ENCODE measurements at regions not wholly inside any gene's neighbourhood (a gene's known extent, or its start where the extent isn't known, plus 50 kb on each side); places are given as distances from the start of the nearest gene placed in this dataset.

DNA sequence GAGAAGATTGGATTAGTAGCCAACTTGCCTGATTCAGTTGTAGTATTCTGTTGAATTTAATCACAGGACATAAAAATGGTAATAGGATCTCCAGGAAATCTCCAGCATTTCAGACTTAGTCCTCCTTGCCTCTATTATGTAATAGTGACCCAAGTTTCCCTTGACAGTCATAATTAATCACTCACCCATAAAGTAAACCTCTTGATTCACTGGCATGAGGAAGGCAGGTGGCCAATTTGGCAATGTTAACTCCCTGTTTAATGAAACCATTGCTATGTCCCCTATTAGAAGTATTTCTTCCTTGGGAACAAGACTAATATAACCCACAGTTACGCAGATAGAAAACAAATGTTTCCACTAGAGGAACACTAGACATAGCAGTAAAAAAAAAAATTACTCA is 604.8 kb upstream of the CXADR start:
- no peak for TF ChIP-seq CTCF (IDR thresholded peaks at IDR 0.05; ENCODE audit: extremely low read depth, low read depth, low read length)
- Histone ChIP-seq H3K27me3 (ENCODE audit: insufficient read depth, low read length) (no peaks in the 10 kb centered on the region), H3K4me2 (ENCODE audit: insufficient read depth, low read length) (no peak overlapping the region), H3K27ac (ENCODE audit: low read depth, low read length) (no peak overlapping the region), H2AFZ (ENCODE audit: low read length) (no peak overlapping the region), H3K79me2 (ENCODE audit: insufficient read depth, low read length) (no peaks in the 10 kb centered on the region), H4K20me1 (ENCODE audit: insufficient read depth, low read length) (no peaks in the 10 kb centered on the region), H3K4me1 (ENCODE audit: insufficient read depth, low read length) (peaks cover 9% of the 10 kb centered on the region), H3K4me3 (ENCODE audit: insufficient read depth, low read length) (no peak overlapping the region), H3K36me3 (ENCODE audit: insufficient read depth, low read length) (no peaks in the 10 kb centered on the region), H3K9me3 (ENCODE audit: low read depth, low read length) (no peaks in the 10 kb centered on the region)
- DNase-seq (ENCODE audit: insufficient read length, low spot score, missing footprints) = no peak

DNA sequence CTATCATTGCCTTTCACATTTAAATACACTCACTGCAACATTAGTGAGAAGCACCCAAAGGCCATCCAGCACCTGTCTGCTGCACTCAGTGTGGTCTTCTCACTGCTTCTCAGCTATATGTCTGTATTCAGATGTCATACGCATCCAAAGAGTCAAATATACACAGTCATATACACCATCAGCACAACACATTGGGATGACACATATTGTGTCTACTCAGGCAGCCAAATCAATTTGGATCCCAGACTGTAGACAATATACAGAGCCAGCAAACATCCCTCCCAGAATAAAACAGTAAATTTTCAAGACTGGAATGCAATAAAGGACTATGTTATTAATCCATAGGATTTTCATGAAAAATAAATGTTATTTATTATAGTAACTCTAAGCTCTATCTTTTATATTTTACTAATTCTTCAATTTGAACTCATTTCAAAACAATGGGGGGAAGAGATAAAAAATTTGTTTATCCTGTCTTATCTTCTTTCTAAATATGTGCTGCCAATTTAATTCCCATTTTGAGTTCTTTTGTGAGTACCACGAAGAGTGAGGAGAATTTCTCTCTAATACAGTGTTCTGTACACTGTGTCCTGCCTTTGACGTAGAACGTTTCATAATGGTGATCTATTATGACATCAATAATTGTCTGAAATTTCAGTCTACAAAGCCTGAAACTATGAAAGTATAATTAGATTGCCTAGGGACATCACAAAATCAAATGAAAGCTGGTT is 602.2 kb upstream of the CXADR start:
- no peaks in the 10 kb centered on the region for H3K36me3 ChIP-seq (ENCODE audit: insufficient read depth, low read length)
- DNase-seq (ENCODE audit: insufficient read length, low spot score, missing footprints) = no peak
- no peak overlapping the region for H3K4me3 ChIP-seq (ENCODE audit: insufficient read depth, low read length)
- no peaks in the 10 kb centered on the region for H3K27me3 ChIP-seq (ENCODE audit: insufficient read depth, low read length)
- no peak overlapping the region for H3K27ac ChIP-seq (ENCODE audit: low read depth, low read length)
- H3K79me2 ChIP-seq (ENCODE audit: insufficient read depth, low read length) = no peaks in the 10 kb centered on the region
- no peak overlapping the region for H3K4me2 ChIP-seq (ENCODE audit: insufficient read depth, low read length)
- H3K4me1 ChIP-seq (ENCODE audit: insufficient read depth, low read length) = peaks cover 9% of the 10 kb centered on the region
- no peak for TF ChIP-seq CTCF (IDR thresholded peaks at IDR 0.05; ENCODE audit: extremely low read depth, low read depth, low read length)
- H2AFZ ChIP-seq (ENCODE audit: low read length) = no peak overlapping the region
- H4K20me1 ChIP-seq (ENCODE audit: insufficient read depth, low read length) = no peaks in the 10 kb centered on the region
- H3K9me3 ChIP-seq (ENCODE audit: low read depth, low read length) = no peaks in the 10 kb centered on the region

GRCh38 chr21:16911166-16911607 is 601.7 kb upstream of the CXADR start:
- Histone ChIP-seq H2AFZ (ENCODE audit: low read length) (no peak overlapping the region), H3K4me2 (ENCODE audit: insufficient read depth, low read length) (no peak overlapping the region), H3K9me3 (ENCODE audit: low read depth, low read length) (no peaks in the 10 kb centered on the region), H3K27me3 (ENCODE audit: insufficient read depth, low read length) (no peaks in the 10 kb centered on the region), H3K4me3 (ENCODE audit: insufficient read depth, low read length) (no peak overlapping the region), H3K36me3 (ENCODE audit: insufficient read depth, low read length) (no peaks in the 10 kb centered on the region), H4K20me1 (ENCODE audit: insufficient read depth, low read length) (no peaks in the 10 kb centered on the region), H3K79me2 (ENCODE audit: insufficient read depth, low read length) (no peaks in the 10 kb centered on the region), H3K27ac (ENCODE audit: low read depth, low read length) (no peak overlapping the region), H3K4me1 (ENCODE audit: insufficient read depth, low read length) (peaks cover 9% of the 10 kb centered on the region)
- no peak for DNase-seq (ENCODE audit: insufficient read length, low spot score, missing footprints)
- TF ChIP-seq CTCF (IDR thresholded peaks at IDR 0.05; ENCODE audit: extremely low read depth, low read depth, low read length) = no peak

DNA sequence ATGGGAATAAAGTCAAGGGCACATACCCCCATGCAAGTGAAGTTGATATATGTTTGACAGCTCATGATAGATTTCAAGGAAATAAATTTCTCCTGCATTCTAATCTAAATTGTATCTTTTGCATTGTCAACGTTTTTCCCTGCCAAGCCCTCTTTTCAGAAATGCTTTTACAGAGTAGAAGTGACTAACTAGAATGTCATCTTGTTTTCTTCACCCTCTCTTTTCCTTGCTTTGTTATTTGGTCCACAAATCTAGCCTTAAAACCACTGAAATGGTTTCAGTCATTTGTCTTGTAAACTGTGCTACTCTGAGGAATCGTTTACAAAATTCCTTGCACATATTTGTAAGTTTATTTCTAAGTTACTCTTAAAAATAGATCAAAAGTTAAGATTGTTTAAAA is 600.8 kb upstream of the CXADR start:
- H3K9me3 ChIP-seq (ENCODE audit: low read depth, low read length) = no peaks in the 10 kb centered on the region
- TF ChIP-seq CTCF (IDR thresholded peaks at IDR 0.05; ENCODE audit: extremely low read depth, low read depth, low read length) = no peak
- H2AFZ ChIP-seq (ENCODE audit: low read length) = no peak overlapping the region
- H3K4me1 ChIP-seq (ENCODE audit: insufficient read depth, low read length) = peaks cover 9% of the 10 kb centered on the region
- H3K79me2 ChIP-seq (ENCODE audit: insufficient read depth, low read length) = no peaks in the 10 kb centered on the region
- H3K4me3 ChIP-seq (ENCODE audit: insufficient read depth, low read length) = no peak overlapping the region
- no peaks in the 10 kb centered on the region for H4K20me1 ChIP-seq (ENCODE audit: insufficient read depth, low read length)
- H3K27me3 ChIP-seq (ENCODE audit: insufficient read depth, low read length) = no peaks in the 10 kb centered on the region
- peak; percentile 49 for DNase-seq (ENCODE audit: insufficient read length, low spot score, missing footprints)
- H3K27ac ChIP-seq (ENCODE audit: low read depth, low read length) = no peak overlapping the region
- H3K36me3 ChIP-seq (ENCODE audit: insufficient read depth, low read length) = no peaks in the 10 kb centered on the region
- no peak overlapping the region for H3K4me2 ChIP-seq (ENCODE audit: insufficient read depth, low read length)
